ENCODE measurements at regions not wholly inside any gene's neighbourhood (a gene's known extent, or its start where the extent isn't known, plus 50 kb on each side); places are given as distances from the start of the nearest gene placed in this dataset.
A peak's percentile ranks its signal among the peaks of the same experiment; 100 is the strongest.

- H3K9me2 ChIP-seq, result no peaks in the 10 kb centered on the region
- H3K36me3 ChIP-seq (replicated peaks in 1 of 2; ENCODE audit: control insufficient read depth in 1 of 2, insufficient read depth in 2 of 2, low read length in 1 of 2), result no peaks in the 10 kb centered on the region
- CTCF ChIA-PET, result no interaction called here
- H2AFZ ChIP-seq (ENCODE audit: low read depth), result no peak overlapping the region
- H4K20me1 ChIP-seq (ENCODE audit: insufficient read depth), result no peaks in the 10 kb centered on the region
- no peaks in the 10 kb centered on the region for H3F3A ChIP-seq (replicated peaks; ENCODE audit: insufficient read depth)
- H3K27ac ChIP-seq (ENCODE audit: low read depth in 2 of 2, low read length in 1 of 2), result peak overlapping the region in 1 of 2 experiments; percentile 69; a peak in 2 of 4 replicates
- H3K9ac ChIP-seq, result no peak overlapping the region
- no peak overlapping the region for H3K4me2 ChIP-seq
- POLR2A ChIA-PET, result no interaction called here
- no peaks in the 10 kb centered on the region; a peak in 1 of 4 replicates for H3K4me1 ChIP-seq (ENCODE audit: control insufficient read depth in 1 of 2, insufficient read depth in 2 of 2, low read depth in 1 of 2, low read length in 1 of 2)
- H3K4me3 ChIP-seq (ENCODE audit: low read depth in 2 of 2, low read length in 1 of 2), result no peak overlapping the region
- no peaks in the 10 kb centered on the region for H3K27me3 ChIP-seq (ENCODE audit: insufficient read depth)
- no peaks in the 10 kb centered on the region for H3K79me2 ChIP-seq (ENCODE audit: insufficient read depth)
- peak; percentile 47 for DNase-seq
- H3K9me3 ChIP-seq, result no peaks in the 10 kb centered on the region
- peak in 1 of 2 experiments; percentile 16; a peak in 1 of 4 replicates for TF ChIP-seq EP300 (IDR thresholded peaks at IDR 0.05; ENCODE audit: borderline replicate concordance in 1 of 2, low read depth in 1 of 2, low read length in 1 of 2)
- TF ChIP-seq, protein P1, sequence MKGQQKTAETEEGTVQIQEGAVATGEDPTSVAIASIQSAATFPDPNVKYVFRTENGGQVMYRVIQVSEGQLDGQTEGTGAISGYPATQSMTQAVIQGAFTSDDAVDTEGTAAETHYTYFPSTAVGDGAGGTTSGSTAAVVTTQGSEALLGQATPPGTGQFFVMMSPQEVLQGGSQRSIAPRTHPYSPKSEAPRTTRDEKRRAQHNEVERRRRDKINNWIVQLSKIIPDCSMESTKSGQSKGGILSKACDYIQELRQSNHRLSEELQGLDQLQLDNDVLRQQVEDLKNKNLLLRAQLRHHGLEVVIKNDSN (IDR thresholded peaks at IDR 0.05; ENCODE audit: borderline replicate concordance, low read depth), result no peak
- peak; percentile 39; the same call in 1 of the 2 replicates for TF ChIP-seq GATA2 (CRISPR knock-in tag; IDR thresholded peaks at IDR 0.05)
Observed at GRCh38 chr11:97460091-97460490, 1070.3 kb downstream of the JRKL start.

- Histone ChIP-seq H3K9me2 (no peaks in the 10 kb centered on the region), H3K9me3 (no peaks in the 10 kb centered on the region), H3K4me2 (no peak overlapping the region), H3K4me3 (ENCODE audit: low read depth in 2 of 2, low read length in 1 of 2) (no peak overlapping the region), H3F3A (replicated peaks; ENCODE audit: insufficient read depth) (no peaks in the 10 kb centered on the region), H3K36me3 (replicated peaks in 1 of 2; ENCODE audit: control insufficient read depth in 1 of 2, insufficient read depth in 2 of 2, low read length in 1 of 2) (no peaks in the 10 kb centered on the region), H3K9ac (no peak overlapping the region), H4K20me1 (ENCODE audit: insufficient read depth) (no peaks in the 10 kb centered on the region), H3K4me1 (ENCODE audit: control insufficient read depth in 1 of 2, insufficient read depth in 2 of 2, low read depth in 1 of 2, low read length in 1 of 2) (no peaks in the 10 kb centered on the region; a peak in 1 of 4 replicates), H3K27ac (ENCODE audit: low read depth in 2 of 2, low read length in 1 of 2) (no peak overlapping the region), H3K79me2 (ENCODE audit: insufficient read depth) (no peaks in the 10 kb centered on the region), H3K27me3 (ENCODE audit: insufficient read depth) (no peaks in the 10 kb centered on the region), H2AFZ (ENCODE audit: low read depth) (no peak overlapping the region)
- TF ChIP-seq RFX5 (IDR thresholded peaks at IDR 0.05; ENCODE audit: low read length), result no peak
- no peak for TF ChIP-seq TEAD4 (IDR thresholded peaks at IDR 0.05; ENCODE audit: borderline replicate concordance, insufficient read depth)
- TF ChIP-seq GATA2 (CRISPR knock-in tag; IDR thresholded peaks at IDR 0.05), result no peak
- no peak for TF ChIP-seq EZH2phosphoT487 (IDR thresholded peaks at IDR 0.05; ENCODE audit: borderline replicate concordance, low read depth)
- no peak for TF ChIP-seq FOSL2 (IDR thresholded peaks at IDR 0.05; ENCODE audit: borderline replicate concordance, low read depth)
- no peak for TF ChIP-seq ELF1 (IDR thresholded peaks at IDR 0.05)
- no peak for TF ChIP-seq IRF3 (IDR thresholded peaks at IDR 0.05; ENCODE audit: low read depth, low read length)
- POLR2A ChIA-PET, result no interaction called here
- WGBS (ENCODE audit: low lambda C conversion rate), result 42% methylated on average over 16 of the region's 21 CpGs
- no peak for DNase-seq
- CTCF ChIA-PET, result no interaction called here
Observed at GRCh38 chr11:97461044-97461880, 1071.4 kb downstream of the JRKL start.

Measured in SK-N-SH (cell line).